NB4 (cell line): ENCODE measurements at regions not wholly inside any gene's neighbourhood (a gene's known extent, or its start where the extent isn't known, plus 50 kb on each side); places are given as distances from the start of the nearest gene placed in this dataset.

Source experiments
- CTCF ChIP-seq: IDR thresholded peaks from one replicate; pipeline ENCODE4 v1.5.1; 2012; ENCODE audit warnings: low read depth, low read length
- POLR2A ChIP-seq: IDR thresholded peaks from 2 replicates; pipeline ENCODE4 v1.6.1; 2011; ENCODE audit warnings: mild to moderate bottlenecking; ENCODE audit not compliant: insufficient read length; ENCODE audit errors: extremely low read depth

DNA sequence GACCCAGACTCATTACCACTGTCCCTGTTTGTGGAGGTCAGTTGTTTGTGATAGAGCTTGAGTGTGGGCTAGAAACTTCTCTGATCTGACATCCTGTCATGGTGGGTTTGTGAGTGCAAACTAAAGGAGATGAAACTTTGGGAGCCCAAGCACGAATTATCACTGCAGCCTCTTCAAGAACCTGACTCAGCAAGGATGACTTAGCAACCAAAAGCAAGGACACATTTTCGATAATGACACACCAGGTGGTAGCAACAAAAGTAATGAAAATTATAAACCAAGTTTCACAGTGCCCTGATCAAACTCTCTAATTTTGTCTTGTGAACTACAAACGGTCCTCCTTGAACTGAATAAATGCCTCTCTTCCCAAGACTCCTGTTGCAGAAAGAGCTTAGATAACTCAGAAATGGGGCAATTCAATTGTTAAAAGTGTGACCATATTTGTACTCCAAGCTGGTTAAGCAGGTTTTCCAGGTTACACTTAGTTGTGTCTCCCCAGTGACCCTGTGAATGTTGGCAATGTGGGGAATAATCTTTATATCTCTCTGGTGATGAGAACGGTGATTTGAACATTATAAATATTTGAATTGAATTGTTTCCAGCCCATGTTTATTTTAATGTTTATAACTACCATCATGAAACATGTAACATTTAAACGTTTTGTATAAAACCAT is 52.6 kb upstream of the ATP8A1 start:
- no peak for TF ChIP-seq CTCF
- no peak for TF ChIP-seq POLR2A
